ENCODE measurements at regions not wholly inside any gene's neighbourhood (a gene's known extent, or its start where the extent isn't known, plus 50 kb on each side); places are given as distances from the start of the nearest gene placed in this dataset.
"Not testable (repeated sequence)": the region's sequence is repeated elsewhere in the genome, so short reads cannot be mapped to it uniquely, and the experiment has no call there.

GRCh38 chr9:93761822-93762221, 185.4 kb downstream of the PHF2 start:
- Histone ChIP-seq H4K20me1 (ENCODE audit: insufficient read depth) (no peaks in the 10 kb centered on the region), H3K36me3 (ENCODE audit: low read depth) (no peaks in the 10 kb centered on the region), H3K9ac (no peak overlapping the region), H3K27ac (no peak overlapping the region), H3K9me2 (ENCODE audit: insufficient read depth) (no peaks in the 10 kb centered on the region), H3K79me2 (ENCODE audit: insufficient read depth) (no peaks in the 10 kb centered on the region), H3K4me1 (ENCODE audit: insufficient read depth) (no peaks in the 10 kb centered on the region), H3K4me3 (no peak overlapping the region), H3K9me3 (ENCODE audit: low read depth) (no peaks in the 10 kb centered on the region), H2AFZ (no peak overlapping the region), H3K4me2 (ENCODE audit: unreplicated experiment) (no peak overlapping the region), H3F3A (ENCODE audit: insufficient read depth) (no peaks in the 10 kb centered on the region), H3K27me3 (replicated peaks; ENCODE audit: insufficient read depth) (no peaks in the 10 kb centered on the region)
- in situ Hi-C loops (cut with MboI): no loop called here
- WGBS, 2 experiments (ENCODE audit: low coverage in 1 of 2, low lambda C conversion rate in 2 of 2, missing lambda C conversion rate in 2 of 2): 23 to 26% methylated on average over 3 of the region's 3 CpGs
- no peak for DNase-seq
- TF ChIP-seq EZH2 (IDR thresholded peaks at IDR 0.05; ENCODE audit: insufficient read depth, poor library complexity, severe bottlenecking): no peak
- TF ChIP-seq EZH2phosphoT487 (IDR thresholded peaks at IDR 0.05; ENCODE audit: insufficient read depth, low read depth): no peak

GRCh38 chr9:93750045-93750444, 173.7 kb downstream of the PHF2 start:
- H3K36me3 ChIP-seq (ENCODE audit: low read depth): no peaks in the 10 kb centered on the region
- in situ Hi-C loops (cut with MboI): no loop called here
- H4K20me1 ChIP-seq (ENCODE audit: insufficient read depth): no peaks in the 10 kb centered on the region
- no peaks in the 10 kb centered on the region for H3F3A ChIP-seq (ENCODE audit: insufficient read depth)
- TF ChIP-seq EZH2phosphoT487 (IDR thresholded peaks at IDR 0.05; ENCODE audit: insufficient read depth, low read depth) (no peak), EZH2 (IDR thresholded peaks at IDR 0.05; ENCODE audit: insufficient read depth, poor library complexity, severe bottlenecking) (no peak)
- H3K4me3 ChIP-seq: no peak overlapping the region
- no peaks in the 10 kb centered on the region for H3K27me3 ChIP-seq (replicated peaks; ENCODE audit: insufficient read depth)
- 8 to 12% methylated on average over 2 of the region's 2 CpGs for WGBS, 2 experiments (ENCODE audit: low coverage in 1 of 2, low lambda C conversion rate in 2 of 2, missing lambda C conversion rate in 2 of 2)
- H3K79me2 ChIP-seq (ENCODE audit: insufficient read depth): no peaks in the 10 kb centered on the region
- no peak overlapping the region for H3K27ac ChIP-seq
- H3K4me1 ChIP-seq (ENCODE audit: insufficient read depth): no peaks in the 10 kb centered on the region
- no peak overlapping the region for H3K9ac ChIP-seq
- H2AFZ ChIP-seq: no peak overlapping the region
- no peaks in the 10 kb centered on the region for H3K9me3 ChIP-seq (ENCODE audit: low read depth)
- no peak for DNase-seq
- H3K9me2 ChIP-seq (ENCODE audit: insufficient read depth): no peaks in the 10 kb centered on the region
- H3K4me2 ChIP-seq (ENCODE audit: unreplicated experiment): no peak overlapping the region

DNA sequence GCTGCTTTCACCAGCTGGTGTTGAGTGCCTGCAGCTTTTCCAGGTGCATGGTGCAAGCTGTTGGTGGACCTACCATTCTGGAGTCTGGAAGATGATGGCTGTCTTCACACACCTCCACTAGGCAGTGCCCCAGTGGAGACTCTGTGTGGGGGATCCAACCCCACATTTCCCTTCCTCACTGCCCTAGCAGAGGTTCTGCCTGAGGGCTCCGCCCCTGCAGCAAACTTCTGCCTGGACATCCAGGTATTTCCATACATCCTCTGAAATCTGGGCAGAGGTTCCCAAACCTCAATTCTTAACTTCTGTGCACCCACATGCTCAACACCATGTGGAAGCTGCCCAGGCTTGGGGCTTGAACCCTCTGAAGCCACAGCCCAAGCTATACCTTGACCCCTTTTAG, 172.4 kb downstream of the PHF2 start:
- WGBS, 2 experiments (ENCODE audit: low coverage in 1 of 2, low lambda C conversion rate in 2 of 2, missing lambda C conversion rate in 2 of 2): 45 to 47% methylated on average over 1 of the region's 1 CpG
- H3K9me3 ChIP-seq (ENCODE audit: low read depth); H3K4me3 ChIP-seq; H3F3A ChIP-seq (ENCODE audit: insufficient read depth); H3K79me2 ChIP-seq (ENCODE audit: insufficient read depth); H3K36me3 ChIP-seq (ENCODE audit: low read depth); H3K9me2 ChIP-seq (ENCODE audit: insufficient read depth); H3K4me1 ChIP-seq (ENCODE audit: insufficient read depth); H3K9ac ChIP-seq; H3K27ac ChIP-seq; in situ Hi-C loops (cut with MboI); H2AFZ ChIP-seq; H3K4me2 ChIP-seq (ENCODE audit: unreplicated experiment); H4K20me1 ChIP-seq (ENCODE audit: insufficient read depth); DNase-seq; H3K27me3 ChIP-seq (replicated peaks; ENCODE audit: insufficient read depth): not testable (repeated sequence)

DNA sequence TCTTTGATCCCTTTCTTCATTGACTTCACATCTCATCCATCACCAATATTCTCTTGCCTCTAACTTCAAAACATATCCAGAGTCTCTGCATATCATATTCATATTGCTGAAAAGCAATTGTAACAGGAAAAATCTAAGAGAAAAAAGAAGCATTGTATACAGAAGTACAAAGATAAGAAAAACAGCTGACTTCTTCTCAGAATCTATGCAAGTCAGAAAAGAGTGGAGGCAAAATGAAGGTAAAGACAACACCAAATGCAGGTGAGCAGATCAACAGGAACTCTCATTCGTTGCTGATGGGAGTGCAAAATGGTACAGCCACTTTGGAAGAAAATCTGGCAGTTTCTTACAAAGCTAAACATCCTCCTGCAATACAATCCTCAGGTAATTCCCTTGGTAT, 155.6 kb downstream of the PHF2 start:
- Histone ChIP-seq H2AFZ (no peak overlapping the region), H3K4me2 (ENCODE audit: unreplicated experiment) (no peak overlapping the region), H3K36me3 (ENCODE audit: low read depth) (no peaks in the 10 kb centered on the region), H3K27me3 (replicated peaks; ENCODE audit: insufficient read depth) (no peaks in the 10 kb centered on the region), H3K79me2 (ENCODE audit: insufficient read depth) (no peaks in the 10 kb centered on the region), H3K9me2 (ENCODE audit: insufficient read depth) (no peaks in the 10 kb centered on the region), H3K27ac (no peak overlapping the region), H3K9me3 (ENCODE audit: low read depth) (no peaks in the 10 kb centered on the region), H3K4me1 (ENCODE audit: insufficient read depth) (no peaks in the 10 kb centered on the region), H3K4me3 (no peak overlapping the region), H4K20me1 (ENCODE audit: insufficient read depth) (no peaks in the 10 kb centered on the region), H3K9ac (no peak overlapping the region), H3F3A (ENCODE audit: insufficient read depth) (no peaks in the 10 kb centered on the region)
- in situ Hi-C loops (cut with MboI): no loop called here
- 4 to 8% methylated on average over 1 of the region's 1 CpG for WGBS, 2 experiments (ENCODE audit: low coverage in 1 of 2, low lambda C conversion rate in 2 of 2, missing lambda C conversion rate in 2 of 2)
- no peak for DNase-seq
- no peak for TF ChIP-seq EZH2phosphoT487 (IDR thresholded peaks at IDR 0.05; ENCODE audit: insufficient read depth, low read depth)
- TF ChIP-seq EZH2 (IDR thresholded peaks at IDR 0.05; ENCODE audit: insufficient read depth, poor library complexity, severe bottlenecking): no peak

- H4K20me1 ChIP-seq (ENCODE audit: insufficient read depth): no peaks in the 10 kb centered on the region
- DNase-seq: no peak
- no peaks in the 10 kb centered on the region for H3K4me1 ChIP-seq (ENCODE audit: insufficient read depth)
- H3K4me3 ChIP-seq: no peak overlapping the region
- WGBS, 2 experiments (ENCODE audit: low coverage in 1 of 2, low lambda C conversion rate in 2 of 2, missing lambda C conversion rate in 2 of 2): 9 to 19% methylated on average over 8 of the region's 8 CpGs
- no peaks in the 10 kb centered on the region for H3K36me3 ChIP-seq (ENCODE audit: low read depth)
- in situ Hi-C loops (cut with MboI): no loop called here
- H2AFZ ChIP-seq: no peak overlapping the region
- H3F3A ChIP-seq (ENCODE audit: insufficient read depth): no peaks in the 10 kb centered on the region
- no peak overlapping the region for H3K27ac ChIP-seq
- no peak overlapping the region for H3K4me2 ChIP-seq (ENCODE audit: unreplicated experiment)
- no peaks in the 10 kb centered on the region for H3K9me2 ChIP-seq (ENCODE audit: insufficient read depth)
- no peaks in the 10 kb centered on the region for H3K27me3 ChIP-seq (replicated peaks; ENCODE audit: insufficient read depth)
- no peak overlapping the region for H3K9ac ChIP-seq
- TF ChIP-seq EZH2 (IDR thresholded peaks at IDR 0.05; ENCODE audit: insufficient read depth, poor library complexity, severe bottlenecking) (no peak), EZH2phosphoT487 (IDR thresholded peaks at IDR 0.05; ENCODE audit: insufficient read depth, low read depth) (no peak)
- no peaks in the 10 kb centered on the region for H3K9me3 ChIP-seq (ENCODE audit: low read depth)
- no peaks in the 10 kb centered on the region for H3K79me2 ChIP-seq (ENCODE audit: insufficient read depth)
Measured at GRCh38 chr9:93730648-93731047, 154.3 kb downstream of the PHF2 start.

Measured in GM23248 (cell line).